HL-60 (cell line): ENCODE measurements at regions not wholly inside any gene's neighbourhood (a gene's known extent, or its start where the extent isn't known, plus 50 kb on each side); places are given as distances from the start of the nearest gene placed in this dataset.

Experiments
- DNase-seq, 2 experiments: peaks; one replicate each; pipeline ENCODE4 v3.0.0-alpha.2; 2010 to 2020; ENCODE audit warnings: low read depth in 1 of 2, low spot score in 1 of 2
- H3K27ac ChIP-seq: fragments of 250-450 bp; sonication (Bioruptor Pico); replicated peaks from 2 replicates; pipeline ENCODE4 v1.5.1; 2020; ENCODE audit warnings: mild to moderate bottlenecking, moderate library complexity
- H3K27me3 ChIP-seq: fragments of 250-450 bp; sonication (Bioruptor Pico); 2 replicates; pipeline ENCODE4 v1.5.1; 2021; ENCODE audit warnings: mild to moderate bottlenecking, moderate library complexity; ENCODE audit not compliant: insufficient read depth, poor library complexity, severe bottlenecking
- H3K4me3 ChIP-seq: replicated peaks from 2 replicates; pipeline ENCODE4 v1.5.1; 2011; ENCODE audit warnings: mild to moderate bottlenecking, control low read depth, low read length; ENCODE audit not compliant: insufficient read depth
- GABPA ChIP-seq: IDR thresholded peaks from 2 replicates; pipeline ENCODE4 v1.6.1; 2012; ENCODE audit warnings: low read depth
- POLR2AphosphoS5 ChIP-seq: IDR thresholded peaks from 2 replicates; pipeline ENCODE4 v1.6.1; 2012; ENCODE audit warnings: low read depth
- REST ChIP-seq: IDR thresholded peaks from 2 replicates; pipeline ENCODE4 v1.6.1; 2012; ENCODE audit warnings: low read depth; ENCODE audit not compliant: insufficient replicate concordance
- SPI1 ChIP-seq: IDR thresholded peaks from 2 replicates; pipeline ENCODE4 v1.6.1; 2012; ENCODE audit warnings: low read depth, mild to moderate bottlenecking, borderline replicate concordance
- TF ChIP-seq, protein P1 (sequence below): IDR thresholded peaks from one replicate; pipeline ENCODE4 v1.5.1; 2011; ENCODE audit warnings: low read length, control low read depth, inconsistent platforms; ENCODE audit not compliant: insufficient read depth

GRCh38 chr5:74401281-74401945, 239.1 kb downstream of the ENC1 start:
- Histone ChIP-seq H3K27me3 (no peaks in the 10 kb centered on the region), H3K27ac (no peak overlapping the region), H3K4me3 (no peak overlapping the region)
- TF ChIP-seq, protein P1, sequence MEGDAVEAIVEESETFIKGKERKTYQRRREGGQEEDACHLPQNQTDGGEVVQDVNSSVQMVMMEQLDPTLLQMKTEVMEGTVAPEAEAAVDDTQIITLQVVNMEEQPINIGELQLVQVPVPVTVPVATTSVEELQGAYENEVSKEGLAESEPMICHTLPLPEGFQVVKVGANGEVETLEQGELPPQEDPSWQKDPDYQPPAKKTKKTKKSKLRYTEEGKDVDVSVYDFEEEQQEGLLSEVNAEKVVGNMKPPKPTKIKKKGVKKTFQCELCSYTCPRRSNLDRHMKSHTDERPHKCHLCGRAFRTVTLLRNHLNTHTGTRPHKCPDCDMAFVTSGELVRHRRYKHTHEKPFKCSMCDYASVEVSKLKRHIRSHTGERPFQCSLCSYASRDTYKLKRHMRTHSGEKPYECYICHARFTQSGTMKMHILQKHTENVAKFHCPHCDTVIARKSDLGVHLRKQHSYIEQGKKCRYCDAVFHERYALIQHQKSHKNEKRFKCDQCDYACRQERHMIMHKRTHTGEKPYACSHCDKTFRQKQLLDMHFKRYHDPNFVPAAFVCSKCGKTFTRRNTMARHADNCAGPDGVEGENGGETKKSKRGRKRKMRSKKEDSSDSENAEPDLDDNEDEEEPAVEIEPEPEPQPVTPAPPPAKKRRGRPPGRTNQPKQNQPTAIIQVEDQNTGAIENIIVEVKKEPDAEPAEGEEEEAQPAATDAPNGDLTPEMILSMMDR = no peak
- TF ChIP-seq SPI1 (no peak), GABPA (no peak), REST (no peak)
- no peak for DNase-seq

- TF ChIP-seq GABPA = no peak
- no peak for TF ChIP-seq SPI1
- no peak for TF ChIP-seq REST
- TF ChIP-seq, protein P1 = no peak
- TF ChIP-seq POLR2AphosphoS5 = no peak
- H3K27ac ChIP-seq = no peak overlapping the region
- no peak for DNase-seq
- H3K4me3 ChIP-seq = no peak overlapping the region
- H3K27me3 ChIP-seq = no peaks in the 10 kb centered on the region
Observed at GRCh38 chr5:74400067-74400466, 240.5 kb downstream of the ENC1 start.

DNA sequence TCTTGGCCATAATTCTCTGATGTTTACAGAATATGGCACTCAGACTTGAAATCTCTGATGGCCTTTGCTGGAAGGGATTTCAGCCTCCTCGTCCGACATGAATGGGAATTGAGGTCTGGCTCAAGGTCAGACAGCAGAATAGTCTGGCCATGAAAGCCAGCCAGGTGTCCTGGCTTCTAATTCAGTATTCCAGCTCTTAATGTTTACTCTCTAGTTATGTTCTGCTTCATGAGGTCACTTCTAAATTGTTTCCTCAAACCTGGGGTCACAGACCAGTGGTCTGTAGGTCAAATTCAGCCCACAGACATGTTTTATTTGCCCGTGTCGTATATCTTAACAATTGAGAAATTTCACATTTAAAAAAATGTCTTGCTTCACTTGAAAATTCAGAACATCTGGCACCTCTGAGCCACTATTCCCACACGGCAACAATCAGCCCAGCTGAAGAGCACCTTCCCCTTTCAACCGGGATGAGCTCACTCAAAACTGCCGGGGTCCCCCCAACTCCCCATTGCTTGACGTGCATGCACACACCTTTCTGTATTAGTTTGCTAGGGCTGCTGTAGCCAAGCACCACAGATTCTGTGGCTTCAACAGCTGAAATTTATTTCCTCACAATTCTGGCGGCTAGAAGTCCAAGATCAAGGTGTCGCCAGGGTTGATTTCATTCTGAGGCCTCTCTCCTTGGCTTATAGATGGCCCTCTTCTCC, 243.5 kb downstream of the ENC1 start:
- no peak for TF ChIP-seq SPI1
- Histone ChIP-seq H3K27ac (no peak overlapping the region), H3K4me3 (no peak overlapping the region), H3K27me3 (no peaks in the 10 kb centered on the region)
- no peak for DNase-seq

DNA sequence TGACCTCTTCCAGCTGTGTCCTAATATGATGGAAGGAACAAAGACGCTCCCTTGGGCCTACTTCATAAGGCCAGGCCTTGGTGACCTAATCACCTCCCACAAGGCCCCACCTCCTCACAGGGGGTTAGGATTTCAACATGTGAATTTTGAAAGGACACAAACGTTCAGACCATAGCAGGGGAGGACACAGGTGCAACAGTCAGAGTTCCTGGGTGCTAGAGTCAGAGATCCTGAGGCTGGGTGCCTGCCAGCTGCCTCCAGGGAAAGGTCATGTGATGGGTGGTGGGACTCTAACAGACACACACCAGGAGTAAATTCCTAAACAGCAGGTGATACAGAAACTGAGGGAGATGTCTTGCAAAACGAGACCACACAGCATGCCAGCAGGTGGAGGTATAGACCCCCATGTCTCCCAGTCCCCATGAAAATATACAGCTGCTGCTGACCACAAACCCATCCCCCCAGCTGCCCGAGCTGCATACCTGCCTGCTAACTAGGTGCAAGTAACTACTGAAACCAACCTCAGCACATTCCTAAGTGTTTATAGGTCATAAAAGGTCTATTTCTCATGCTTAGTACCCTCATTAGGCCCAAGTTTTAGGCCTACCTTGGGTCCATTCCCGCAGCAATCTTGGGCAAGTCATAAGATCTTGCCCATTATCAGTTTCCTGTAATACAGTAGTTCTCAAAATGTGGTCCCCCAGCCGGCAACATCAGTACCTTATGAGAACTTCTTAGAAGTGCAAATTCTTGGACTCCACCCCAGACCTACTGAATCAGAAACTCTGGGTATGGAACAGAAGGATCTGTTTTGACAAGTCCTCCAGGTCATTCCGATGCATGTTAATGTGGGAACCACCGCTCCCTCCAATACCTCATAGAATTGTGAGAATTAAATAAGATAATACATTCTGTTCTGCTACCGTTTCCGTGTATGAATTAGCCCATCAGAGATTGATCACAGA, 245.3 kb downstream of the ENC1 start:
- Histone ChIP-seq H3K4me3 (no peak overlapping the region), H3K27ac (no peak overlapping the region), H3K27me3 (no peaks in the 10 kb centered on the region)
- TF ChIP-seq REST (no peak), POLR2AphosphoS5 (no peak), GABPA (no peak), SPI1 (no peak)
- TF ChIP-seq, protein P1 = no peak
- no peak for DNase-seq
